ENCODE measurements at regions not wholly inside any gene's neighbourhood (a gene's known extent, or its start where the extent isn't known, plus 50 kb on each side); places are given as distances from the start of the nearest gene placed in this dataset.

DNA sequence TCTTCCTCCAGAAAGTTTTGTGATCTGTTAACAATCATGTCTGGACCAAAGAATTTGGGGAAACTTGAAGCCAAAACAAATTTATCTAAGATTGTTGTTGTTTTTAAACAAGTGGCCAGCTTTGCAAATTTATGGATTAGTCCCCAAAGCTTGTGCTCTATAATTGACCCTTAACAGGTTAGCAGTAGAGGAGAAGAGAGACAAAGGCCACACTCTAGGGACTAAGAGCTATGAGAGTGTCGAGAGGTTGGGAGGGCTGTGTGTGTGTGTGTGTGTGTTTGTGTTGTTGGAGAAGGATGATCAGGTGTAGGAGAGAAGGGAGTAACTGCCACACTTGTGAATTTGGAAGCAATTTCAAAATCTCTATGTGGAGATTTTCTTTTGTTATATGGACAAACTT is 367.3 kb downstream of the KCNRG start:
- Histone ChIP-seq H3K36me3 (ENCODE audit: insufficient read depth, low read length) (no peaks in the 10 kb centered on the region; the same call in 1 of the 2 replicates), H3K27ac (ENCODE audit: low read depth, low read length, poor library complexity, severe bottlenecking) (no peak overlapping the region), H4K20me1 (ENCODE audit: insufficient read depth, low read length) (no peaks in the 10 kb centered on the region), H3K4me3 (ENCODE audit: low read depth, low read length, poor library complexity, severe bottlenecking) (no peak overlapping the region), H3K9me3 (ENCODE audit: low read length) (peaks cover 25% of the 10 kb centered on the region), H3K79me2 (ENCODE audit: insufficient read depth, low read length) (no peaks in the 10 kb centered on the region), H3F3A (ENCODE audit: insufficient read depth, low read length) (no peaks in the 10 kb centered on the region), H3K4me2 (ENCODE audit: low read length) (no peak overlapping the region), H2AFZ (ENCODE audit: low read length) (no peak overlapping the region), H3K9ac (ENCODE audit: low read length) (no peak overlapping the region), H3K27me3 (ENCODE audit: insufficient read depth, low read length) (no peaks in the 10 kb centered on the region), H3K9me2 (ENCODE audit: low read depth, low read length) (no peaks in the 10 kb centered on the region), H3K4me1 (ENCODE audit: insufficient read depth, low read length, severe bottlenecking) (peaks cover 33% of the 10 kb centered on the region)
- TF ChIP-seq, protein P1, sequence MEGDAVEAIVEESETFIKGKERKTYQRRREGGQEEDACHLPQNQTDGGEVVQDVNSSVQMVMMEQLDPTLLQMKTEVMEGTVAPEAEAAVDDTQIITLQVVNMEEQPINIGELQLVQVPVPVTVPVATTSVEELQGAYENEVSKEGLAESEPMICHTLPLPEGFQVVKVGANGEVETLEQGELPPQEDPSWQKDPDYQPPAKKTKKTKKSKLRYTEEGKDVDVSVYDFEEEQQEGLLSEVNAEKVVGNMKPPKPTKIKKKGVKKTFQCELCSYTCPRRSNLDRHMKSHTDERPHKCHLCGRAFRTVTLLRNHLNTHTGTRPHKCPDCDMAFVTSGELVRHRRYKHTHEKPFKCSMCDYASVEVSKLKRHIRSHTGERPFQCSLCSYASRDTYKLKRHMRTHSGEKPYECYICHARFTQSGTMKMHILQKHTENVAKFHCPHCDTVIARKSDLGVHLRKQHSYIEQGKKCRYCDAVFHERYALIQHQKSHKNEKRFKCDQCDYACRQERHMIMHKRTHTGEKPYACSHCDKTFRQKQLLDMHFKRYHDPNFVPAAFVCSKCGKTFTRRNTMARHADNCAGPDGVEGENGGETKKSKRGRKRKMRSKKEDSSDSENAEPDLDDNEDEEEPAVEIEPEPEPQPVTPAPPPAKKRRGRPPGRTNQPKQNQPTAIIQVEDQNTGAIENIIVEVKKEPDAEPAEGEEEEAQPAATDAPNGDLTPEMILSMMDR (IDR thresholded peaks at IDR 0.05; ENCODE audit: low read length): no peak
- no peak for TF ChIP-seq EZH2 (IDR thresholded peaks at IDR 0.05; ENCODE audit: borderline replicate concordance, low read length)

DNA sequence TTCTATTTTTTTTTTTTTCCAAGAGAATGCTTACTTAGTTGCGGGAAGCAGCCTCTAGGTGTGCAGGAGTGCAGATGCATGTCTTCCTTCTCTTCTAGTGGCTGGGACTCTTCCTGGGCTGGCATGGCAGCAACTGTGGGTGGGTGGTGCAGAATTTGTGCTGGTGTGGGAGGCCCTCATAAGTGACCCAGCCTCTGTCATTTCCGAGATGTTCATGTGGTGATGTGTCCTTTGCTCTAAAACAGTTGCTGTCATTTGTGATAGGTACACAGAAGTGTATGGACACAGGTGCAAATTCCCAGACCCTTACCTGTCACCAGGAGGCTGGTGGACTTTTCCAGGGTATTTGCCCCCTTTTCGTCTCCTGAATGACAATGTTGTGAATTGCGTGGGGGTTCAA is 367.7 kb downstream of the KCNRG start:
- H3K27ac ChIP-seq (ENCODE audit: low read depth, low read length, poor library complexity, severe bottlenecking): no peak overlapping the region
- H3K4me3 ChIP-seq (ENCODE audit: low read depth, low read length, poor library complexity, severe bottlenecking): no peak overlapping the region
- no peaks in the 10 kb centered on the region for H4K20me1 ChIP-seq (ENCODE audit: insufficient read depth, low read length)
- no peaks in the 10 kb centered on the region for H3K79me2 ChIP-seq (ENCODE audit: insufficient read depth, low read length)
- peaks cover 25% of the 10 kb centered on the region for H3K9me3 ChIP-seq (ENCODE audit: low read length)
- no peaks in the 10 kb centered on the region for H3K9me2 ChIP-seq (ENCODE audit: low read depth, low read length)
- no peaks in the 10 kb centered on the region; the same call in 1 of the 2 replicates for H3K36me3 ChIP-seq (ENCODE audit: insufficient read depth, low read length)
- H3K4me2 ChIP-seq (ENCODE audit: low read length): no peak overlapping the region
- H3K4me1 ChIP-seq (ENCODE audit: insufficient read depth, low read length, severe bottlenecking): peaks cover 33% of the 10 kb centered on the region
- H3F3A ChIP-seq (ENCODE audit: insufficient read depth, low read length): no peaks in the 10 kb centered on the region
- TF ChIP-seq EZH2 (IDR thresholded peaks at IDR 0.05; ENCODE audit: borderline replicate concordance, low read length): no peak
- TF ChIP-seq, protein P1 (IDR thresholded peaks at IDR 0.05; ENCODE audit: low read length): no peak
- H3K9ac ChIP-seq (ENCODE audit: low read length): no peak overlapping the region
- H2AFZ ChIP-seq (ENCODE audit: low read length): no peak overlapping the region
- H3K27me3 ChIP-seq (ENCODE audit: insufficient read depth, low read length): no peaks in the 10 kb centered on the region

DNA sequence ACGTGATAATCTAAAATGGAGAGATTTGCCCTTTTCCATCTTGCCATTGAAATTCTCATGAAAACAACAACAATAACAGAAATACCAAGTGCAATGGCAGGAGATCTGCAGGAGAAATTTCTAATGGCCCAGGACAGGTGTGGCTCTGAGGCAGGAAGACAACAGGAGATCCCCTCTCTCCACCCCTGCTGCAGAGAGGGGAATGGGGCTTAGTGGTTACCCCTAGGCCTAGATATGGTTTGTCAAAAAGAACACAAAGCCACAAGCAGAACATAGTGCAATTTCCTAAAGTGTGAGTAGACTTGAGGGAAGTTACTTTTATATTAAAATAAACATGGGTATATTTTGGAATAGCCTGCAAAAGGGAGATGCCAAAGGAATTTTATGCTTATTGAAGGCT is 369.5 kb downstream of the KCNRG start:
- no peaks in the 10 kb centered on the region for H3F3A ChIP-seq (ENCODE audit: insufficient read depth, low read length)
- no peaks in the 10 kb centered on the region for H3K27me3 ChIP-seq (ENCODE audit: insufficient read depth, low read length)
- H3K36me3 ChIP-seq (ENCODE audit: insufficient read depth, low read length): no peaks in the 10 kb centered on the region; the same call in 1 of the 2 replicates
- peaks cover 28% of the 10 kb centered on the region for H3K4me1 ChIP-seq (ENCODE audit: insufficient read depth, low read length, severe bottlenecking)
- H3K4me3 ChIP-seq (ENCODE audit: low read depth, low read length, poor library complexity, severe bottlenecking): no peak overlapping the region
- no peaks in the 10 kb centered on the region for H3K9me2 ChIP-seq (ENCODE audit: low read depth, low read length)
- peaks cover 21% of the 10 kb centered on the region for H3K9me3 ChIP-seq (ENCODE audit: low read length)
- no peak overlapping the region for H3K9ac ChIP-seq (ENCODE audit: low read length)
- H3K79me2 ChIP-seq (ENCODE audit: insufficient read depth, low read length): no peaks in the 10 kb centered on the region
- H3K27ac ChIP-seq (ENCODE audit: low read depth, low read length, poor library complexity, severe bottlenecking): no peak overlapping the region
- H3K4me2 ChIP-seq (ENCODE audit: low read length): no peak overlapping the region
- no peaks in the 10 kb centered on the region for H4K20me1 ChIP-seq (ENCODE audit: insufficient read depth, low read length)
- TF ChIP-seq EZH2 (IDR thresholded peaks at IDR 0.05; ENCODE audit: borderline replicate concordance, low read length): no peak
- TF ChIP-seq, protein P1 (IDR thresholded peaks at IDR 0.05; ENCODE audit: low read length): no peak
- H2AFZ ChIP-seq (ENCODE audit: low read length): no peak overlapping the region

All from OCI-LY1 (cell line).